GM12864 (cell line): ENCODE measurements at regions not wholly inside any gene's neighbourhood (a gene's known extent, or its start where the extent isn't known, plus 50 kb on each side); places are given as distances from the start of the nearest gene placed in this dataset.
"Not testable (repeated sequence)": the region's sequence is repeated elsewhere in the genome, so short reads cannot be mapped to it uniquely, and the experiment has no call there.

ENCODE experiments used
- DNase-seq: peaks from one replicate; pipeline ENCODE4 v3.0.0-alpha.2; 2011; ENCODE audit warnings: low read depth
- H3K4me3 ChIP-seq: 2 replicates; pipeline ENCODE4 v1.5.1; 2011; ENCODE audit warnings: mild to moderate bottlenecking, low read depth, low read length, control low read depth
- CTCF ChIP-seq: IDR thresholded peaks from 2 replicates; pipeline ENCODE4 v1.5.1; 2011; ENCODE audit warnings: low read depth, mild to moderate bottlenecking, moderate library complexity, low read length, control low read depth, inconsistent platforms; ENCODE audit errors: missing control alignments

- no peak for DNase-seq
- TF ChIP-seq CTCF = no peak
- no peak overlapping the region for H3K4me3 ChIP-seq
Observed at GRCh38 chr6:23654745-23655144, 471.3 kb upstream of the NRSN1 start.

GRCh38 chr6:23655525-23655924, 470.5 kb upstream of the NRSN1 start:
- no peak for TF ChIP-seq CTCF
- H3K4me3 ChIP-seq = no peak overlapping the region
- DNase-seq = no peak

- no peak for DNase-seq
- no peak for TF ChIP-seq CTCF
- H3K4me3 ChIP-seq = no peak overlapping the region
Observed at GRCh38 chr6:23656255-23657194, 469.5 kb upstream of the NRSN1 start.

GRCh38 chr6:23659125-23659524, 466.9 kb upstream of the NRSN1 start:
- no peak for TF ChIP-seq CTCF
- DNase-seq = no peak
- H3K4me3 ChIP-seq = no peak overlapping the region

- no peak overlapping the region for H3K4me3 ChIP-seq
- no peak for DNase-seq
- TF ChIP-seq CTCF = no peak
Observed at GRCh38 chr6:23661549-23661948, 464.5 kb upstream of the NRSN1 start.

- no peak for TF ChIP-seq CTCF
- no peak overlapping the region for H3K4me3 ChIP-seq
- no peak for DNase-seq
Observed at GRCh38 chr6:23663096-23663495, 462.9 kb upstream of the NRSN1 start.

GRCh38 chr6:23663652-23664051, 462.4 kb upstream of the NRSN1 start:
- no peak for TF ChIP-seq CTCF

GRCh38 chr6:23665911-23666310, 460.1 kb upstream of the NRSN1 start:
- not testable (repeated sequence) for DNase-seq, H3K4me3 ChIP-seq

More at GRCh38 chr6:23663652-23664051, 462.4 kb upstream of the NRSN1 start:
- H3K4me3 ChIP-seq = no peak overlapping the region
- no peak for DNase-seq
